ENCODE measurements at regions not wholly inside any gene's neighbourhood (a gene's known extent, or its start where the extent isn't known, plus 50 kb on each side); places are given as distances from the start of the nearest gene placed in this dataset.

DNA sequence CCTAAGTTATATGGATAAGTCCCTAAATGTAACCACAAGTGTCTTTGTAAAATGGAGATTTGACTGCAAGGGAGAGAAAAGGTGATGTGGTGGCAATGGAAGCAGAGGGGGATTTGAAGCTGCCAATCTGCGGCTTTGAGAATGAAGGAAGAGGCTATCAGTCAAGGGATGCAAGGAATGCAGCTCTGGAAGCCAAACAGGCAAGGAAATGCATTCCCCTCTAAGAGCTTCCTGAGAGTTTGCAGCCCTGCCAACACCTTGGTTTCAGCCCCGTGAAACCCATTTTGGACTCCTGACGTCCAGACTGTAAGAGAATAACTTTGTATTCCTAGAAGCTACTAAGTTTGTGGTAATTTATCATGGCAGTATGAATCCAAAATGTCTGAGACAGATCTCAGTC lies 167.3 kb upstream of the MPHOSPH6 start:
- intact Hi-C loops (cut with DNase I), result no loop called here
- DNase-seq, result no peak
- Histone ChIP-seq H3K27me3 (no peaks in the 10 kb centered on the region), H3K36me3 (no peaks in the 10 kb centered on the region), H3K4me1 (no peaks in the 10 kb centered on the region), H3K27ac (no peak overlapping the region), H3K4me3 (replicated peaks in 1 of 3) (no peak overlapping the region), H3K9me3 (no peaks in the 10 kb centered on the region)
- TF ChIP-seq POLR2A (IDR thresholded peaks at IDR 0.05), result no peak
- TF ChIP-seq, protein P1, sequence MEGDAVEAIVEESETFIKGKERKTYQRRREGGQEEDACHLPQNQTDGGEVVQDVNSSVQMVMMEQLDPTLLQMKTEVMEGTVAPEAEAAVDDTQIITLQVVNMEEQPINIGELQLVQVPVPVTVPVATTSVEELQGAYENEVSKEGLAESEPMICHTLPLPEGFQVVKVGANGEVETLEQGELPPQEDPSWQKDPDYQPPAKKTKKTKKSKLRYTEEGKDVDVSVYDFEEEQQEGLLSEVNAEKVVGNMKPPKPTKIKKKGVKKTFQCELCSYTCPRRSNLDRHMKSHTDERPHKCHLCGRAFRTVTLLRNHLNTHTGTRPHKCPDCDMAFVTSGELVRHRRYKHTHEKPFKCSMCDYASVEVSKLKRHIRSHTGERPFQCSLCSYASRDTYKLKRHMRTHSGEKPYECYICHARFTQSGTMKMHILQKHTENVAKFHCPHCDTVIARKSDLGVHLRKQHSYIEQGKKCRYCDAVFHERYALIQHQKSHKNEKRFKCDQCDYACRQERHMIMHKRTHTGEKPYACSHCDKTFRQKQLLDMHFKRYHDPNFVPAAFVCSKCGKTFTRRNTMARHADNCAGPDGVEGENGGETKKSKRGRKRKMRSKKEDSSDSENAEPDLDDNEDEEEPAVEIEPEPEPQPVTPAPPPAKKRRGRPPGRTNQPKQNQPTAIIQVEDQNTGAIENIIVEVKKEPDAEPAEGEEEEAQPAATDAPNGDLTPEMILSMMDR (IDR thresholded peaks at IDR 0.05), result no peak
- 39 to 49% methylated on average over 3 of the region's 3 CpGs for WGBS, 2 donors

DNA sequence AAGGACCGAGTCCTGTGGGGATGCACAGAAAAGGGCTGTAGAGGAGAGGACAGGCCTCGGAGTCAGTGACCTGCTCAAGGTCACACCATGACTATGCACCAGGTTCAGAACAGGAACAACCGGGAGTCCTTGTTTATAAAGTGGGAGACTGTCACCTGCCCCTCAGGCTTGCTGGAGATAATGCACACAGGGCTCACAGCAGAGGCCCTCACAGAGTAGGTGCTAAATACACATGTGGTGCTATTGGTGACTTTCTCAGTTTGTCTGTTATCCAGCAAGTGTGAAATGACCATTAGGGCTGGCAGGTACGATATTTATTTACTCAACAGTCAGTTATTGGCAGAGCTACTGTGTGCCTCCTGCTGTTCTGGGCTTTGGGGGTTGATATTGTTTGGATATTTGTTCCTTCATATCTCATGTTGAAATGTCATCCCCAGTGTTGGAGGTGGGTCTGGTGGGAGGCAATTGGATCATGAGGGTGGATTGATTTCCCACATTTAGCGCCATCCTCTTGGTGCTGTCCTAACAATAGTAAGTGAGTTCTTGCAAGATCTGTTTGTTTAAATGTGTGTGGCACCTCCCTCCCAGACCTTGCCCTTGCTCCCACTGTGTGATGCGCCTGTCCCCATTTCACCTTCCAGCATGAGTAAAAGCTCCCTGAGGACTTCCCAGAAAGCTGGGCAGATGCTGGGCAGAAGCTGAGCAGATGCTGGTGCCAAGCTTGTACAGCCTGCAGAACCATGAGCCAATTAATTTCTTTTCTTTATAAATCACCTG lies 162.1 kb upstream of the MPHOSPH6 start:
- TF ChIP-seq, protein P1 (IDR thresholded peaks at IDR 0.05), result no peak
- TF ChIP-seq POLR2A (IDR thresholded peaks at IDR 0.05), result no peak
- H3K27ac ChIP-seq, result no peak overlapping the region
- WGBS, 2 donors, result 84% methylated on average over 6 of the region's 6 CpGs
- H3K4me3 ChIP-seq (replicated peaks in 1 of 3), result no peak overlapping the region
- no peaks in the 10 kb centered on the region for H3K9me3 ChIP-seq
- intact Hi-C loops (cut with DNase I), result no loop called here
- H3K4me1 ChIP-seq, result no peaks in the 10 kb centered on the region
- no peaks in the 10 kb centered on the region for H3K36me3 ChIP-seq
- DNase-seq, result no peak
- H3K27me3 ChIP-seq, result no peaks in the 10 kb centered on the region

DNA sequence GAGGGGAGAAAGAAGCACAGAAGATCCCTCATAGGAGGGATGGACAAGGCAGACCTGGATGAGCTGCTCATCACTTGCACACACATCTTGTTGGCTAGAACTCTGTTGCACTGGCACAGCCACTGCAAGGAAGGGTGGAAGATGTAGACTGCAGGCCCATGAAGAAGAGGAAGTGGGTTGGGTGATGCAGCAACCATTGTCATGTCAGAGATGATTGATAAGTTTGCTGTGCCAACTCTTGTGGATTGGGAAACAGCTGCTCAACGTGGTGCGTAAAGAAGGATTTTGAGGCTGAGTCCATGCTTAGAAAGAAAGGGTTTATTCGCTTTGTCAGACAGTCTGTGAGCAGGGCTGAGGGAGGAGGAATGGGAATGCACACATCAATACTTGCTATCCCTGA lies 161.4 kb upstream of the MPHOSPH6 start:
- no peak for DNase-seq
- Histone ChIP-seq H3K27ac (no peak overlapping the region), H3K9me3 (no peaks in the 10 kb centered on the region), H3K4me1 (no peaks in the 10 kb centered on the region), H3K4me3 (replicated peaks in 1 of 3) (no peak overlapping the region), H3K27me3 (no peaks in the 10 kb centered on the region), H3K36me3 (no peaks in the 10 kb centered on the region)
- intact Hi-C loops (cut with DNase I), result no loop called here
- WGBS, 2 donors, result 74 to 87% methylated on average over 3 of the region's 3 CpGs
- TF ChIP-seq, protein P1 (IDR thresholded peaks at IDR 0.05), result no peak
- no peak for TF ChIP-seq POLR2A (IDR thresholded peaks at IDR 0.05)

DNA sequence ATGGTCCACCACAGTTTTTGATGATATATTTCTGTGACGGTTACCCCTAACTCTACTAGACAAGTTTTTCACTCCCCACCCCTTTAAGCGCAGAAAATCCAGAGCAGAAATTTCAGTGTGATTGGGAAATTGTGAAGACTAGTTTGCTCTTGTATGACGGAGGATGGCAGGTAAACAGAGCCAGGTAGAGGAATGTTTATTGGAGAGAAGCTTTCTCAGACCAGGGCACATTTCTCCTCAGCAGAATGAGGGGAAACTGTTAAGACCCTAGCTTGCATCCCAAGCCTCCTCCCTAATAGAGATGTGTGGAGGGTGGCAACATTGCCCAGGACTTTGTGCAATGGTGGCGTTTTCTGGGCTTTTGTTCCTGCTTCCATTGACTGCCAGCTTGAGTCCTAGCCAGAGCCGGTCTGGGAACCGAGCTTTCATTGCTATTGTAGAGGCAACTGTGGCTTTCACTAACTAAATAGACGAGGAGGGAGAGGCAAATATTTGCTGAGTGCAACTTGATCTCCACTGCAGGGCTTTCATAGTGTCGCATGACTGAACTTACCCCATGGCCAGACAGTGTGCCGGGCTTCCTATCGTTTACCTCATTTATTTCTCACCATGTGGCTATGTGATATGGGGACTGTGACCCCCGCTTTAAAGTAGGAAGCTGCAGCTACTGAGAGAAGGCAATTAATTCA lies 159.6 kb upstream of the MPHOSPH6 start:
- intact Hi-C loops (cut with DNase I), result no loop called here
- no peaks in the 10 kb centered on the region for H3K4me1 ChIP-seq
- H3K9me3 ChIP-seq, result no peaks in the 10 kb centered on the region
- 44 to 57% methylated on average over 11 of the region's 11 CpGs for WGBS, 2 donors
- no peak overlapping the region for H3K27ac ChIP-seq
- H3K27me3 ChIP-seq, result no peaks in the 10 kb centered on the region
- no peaks in the 10 kb centered on the region for H3K36me3 ChIP-seq
- TF ChIP-seq, protein P1 (IDR thresholded peaks at IDR 0.05), result no peak
- no peak for TF ChIP-seq POLR2A (IDR thresholded peaks at IDR 0.05)
- H3K4me3 ChIP-seq (replicated peaks in 1 of 3), result no peak overlapping the region
- peak in 1 of 2 donors; percentile 1 for DNase-seq

DNA sequence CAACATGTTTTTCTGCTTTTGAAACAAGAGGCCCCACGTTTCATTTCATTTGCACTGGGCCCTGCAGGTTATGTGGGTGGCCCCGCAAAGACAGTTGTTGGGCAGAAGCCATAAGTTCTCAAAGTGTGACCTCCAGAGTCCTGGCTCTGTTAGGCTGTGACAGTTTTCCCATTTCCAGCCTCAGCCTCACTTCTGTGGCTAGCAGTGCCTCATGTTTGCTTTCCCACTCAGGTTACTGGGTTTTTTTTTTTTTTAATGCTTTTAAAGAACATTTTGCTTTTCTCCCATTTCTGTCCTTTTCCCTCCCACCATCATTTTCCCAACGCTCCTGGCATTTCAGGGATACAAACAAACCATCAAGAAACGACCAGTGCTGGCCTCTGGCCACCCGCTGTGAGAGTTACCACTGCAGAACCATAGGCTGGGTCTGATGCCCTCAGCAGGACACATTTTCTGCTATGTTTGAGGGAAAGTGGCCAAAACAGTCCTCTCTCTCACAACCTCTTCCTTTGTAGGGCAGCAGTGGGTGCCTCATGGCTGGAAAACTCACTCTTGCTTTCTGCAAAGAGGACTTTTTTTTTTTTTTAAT lies 159.0 kb upstream of the MPHOSPH6 start:
- Histone ChIP-seq H3K4me1 (no peaks in the 10 kb centered on the region), H3K4me3 (replicated peaks in 1 of 3) (no peak overlapping the region), H3K27ac (no peak overlapping the region), H3K27me3 (no peaks in the 10 kb centered on the region), H3K9me3 (no peaks in the 10 kb centered on the region), H3K36me3 (no peaks in the 10 kb centered on the region)
- intact Hi-C loops (cut with DNase I), result no loop called here
- no peak for TF ChIP-seq POLR2A (IDR thresholded peaks at IDR 0.05)
- TF ChIP-seq, protein P1 (IDR thresholded peaks at IDR 0.05), result no peak
- DNase-seq, result no peak
- 55% methylated on average over 5 of the region's 5 CpGs for WGBS, 2 donors
